ENCODE measurements at regions not wholly inside any gene's neighbourhood (a gene's known extent, or its start where the extent isn't known, plus 50 kb on each side); places are given as distances from the start of the nearest gene placed in this dataset.

GRCh38 chr4:13316354-13316753 is 167.8 kb downstream of the RAB28 start:
- TF ChIP-seq CTCF (IDR thresholded peaks at IDR 0.05) = no peak
- no peak for TF ChIP-seq POLR2A (IDR thresholded peaks at IDR 0.05)

Measured in heart left ventricle (tissue), 13 donors.